HG02610 (cell line): ENCODE measurements at regions not wholly inside any gene's neighbourhood (a gene's known extent, or its start where the extent isn't known, plus 50 kb on each side); places are given as distances from the start of the nearest gene placed in this dataset.

Source experiments
- ATAC-seq: cut with Tn5 transposase; IDR thresholded peaks from one replicate; pipeline ENCODE4 v1.9.1; 2021; ENCODE audit warnings: mild to moderate bottlenecking, moderate library complexity; ENCODE audit not compliant: unreplicated experiment

DNA sequence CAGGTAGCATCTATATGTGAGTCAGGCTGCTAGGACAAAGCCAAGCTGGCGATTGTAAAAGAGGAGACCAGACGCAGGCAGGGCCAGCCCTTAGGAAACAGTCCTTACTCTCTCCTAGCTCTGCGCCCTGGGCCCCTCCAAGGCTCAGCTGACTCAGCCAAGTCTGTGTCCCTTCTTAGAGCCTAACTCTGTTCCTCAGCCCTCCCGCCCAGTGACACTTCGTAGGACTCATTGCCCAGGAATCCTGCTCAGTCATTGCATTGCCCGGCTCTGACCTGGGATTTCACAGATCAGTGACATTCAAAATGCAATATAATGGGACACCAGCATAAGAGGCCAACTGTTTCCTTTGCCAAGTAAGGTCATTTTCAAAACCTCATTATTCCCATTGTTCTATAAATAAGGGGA, 244.2 kb downstream of the TLE3 start:
- ATAC-seq: no peak

DNA sequence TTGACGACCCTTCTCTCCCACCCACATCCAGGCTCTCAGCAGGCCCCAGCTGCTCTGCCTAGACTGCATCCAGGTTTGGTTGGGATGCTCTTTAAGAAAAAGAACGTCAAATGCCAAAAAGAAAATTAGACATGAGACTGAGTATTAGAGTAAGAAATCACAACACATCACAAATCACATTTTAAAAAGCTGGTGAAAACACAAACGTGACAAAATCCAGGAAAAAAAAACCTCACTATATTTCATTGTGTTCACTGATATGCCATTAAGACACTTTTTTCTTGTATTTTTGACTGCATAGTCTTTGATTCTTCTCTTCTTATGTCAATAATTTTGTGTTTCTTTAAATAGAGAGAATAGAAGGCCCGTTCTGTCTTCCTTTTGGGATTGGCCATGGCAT, 243.7 kb downstream of the TLE3 start:
- no peak for ATAC-seq

DNA sequence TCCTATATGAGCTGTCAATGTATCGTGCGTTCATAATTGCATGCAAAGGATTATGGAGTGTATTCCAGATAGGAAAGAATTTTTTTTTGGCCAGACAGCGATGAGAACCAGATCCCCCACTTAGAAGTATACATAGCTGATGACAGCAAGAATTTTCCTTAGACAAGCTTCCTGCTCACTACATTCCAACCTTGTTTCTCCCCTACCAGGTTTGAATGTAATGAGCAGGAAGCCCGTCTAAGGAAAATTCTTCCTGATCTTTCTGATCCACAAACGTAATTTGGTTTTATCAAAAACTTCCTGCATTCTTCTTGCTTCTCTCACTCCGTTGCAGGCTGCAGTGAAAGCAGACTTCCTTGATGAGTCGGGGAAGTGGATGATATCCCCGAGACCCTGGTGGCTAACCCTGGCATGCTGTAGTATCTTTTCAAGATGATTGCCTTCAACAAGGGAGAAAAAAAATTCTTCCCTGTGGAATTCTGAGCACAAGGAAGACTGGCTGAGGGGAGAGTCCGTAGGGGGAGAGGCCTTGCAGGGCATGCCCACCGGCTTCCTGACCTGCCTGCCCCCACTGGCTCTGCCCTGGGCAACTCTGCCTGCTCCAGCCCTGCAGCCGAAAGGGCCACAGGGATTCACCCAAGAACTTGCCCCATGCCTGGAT, 243.1 kb downstream of the TLE3 start:
- no peak for ATAC-seq

DNA sequence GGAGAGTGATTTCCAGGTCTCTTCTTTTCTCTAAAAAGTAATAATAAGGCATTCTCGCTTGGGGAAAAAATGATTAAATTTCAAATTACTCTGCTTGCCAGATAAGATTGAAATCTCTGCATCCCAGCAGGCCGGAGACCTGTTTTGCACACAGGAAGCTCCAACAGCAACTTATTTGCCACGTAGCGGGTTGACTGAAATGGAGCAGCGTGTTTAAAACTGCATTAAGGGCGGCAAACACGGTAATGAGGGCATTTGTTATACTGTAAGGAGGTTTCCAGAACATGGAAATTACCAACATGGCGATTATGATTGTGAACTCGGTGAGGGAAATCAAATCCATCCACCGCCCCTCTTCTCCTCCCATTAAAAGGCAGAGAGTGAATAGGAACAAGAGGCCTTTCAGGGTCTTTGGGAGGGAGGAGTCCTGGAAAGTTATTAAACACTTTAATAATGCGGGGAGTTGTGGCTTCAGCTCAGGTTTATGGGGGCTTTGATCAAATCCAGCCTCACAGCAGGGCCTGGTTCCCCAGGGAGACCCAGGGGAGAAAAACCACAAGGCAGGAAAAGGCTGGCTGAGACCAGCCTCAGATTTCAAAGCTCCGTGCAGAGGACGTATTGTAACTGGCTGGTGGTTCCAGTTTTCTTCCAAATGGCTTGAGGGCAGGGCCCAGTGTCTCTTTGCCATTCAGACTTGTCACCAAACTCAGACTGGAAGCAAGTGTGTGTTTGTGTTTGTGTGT, 242.3 kb downstream of the TLE3 start:
- no peak for ATAC-seq

DNA sequence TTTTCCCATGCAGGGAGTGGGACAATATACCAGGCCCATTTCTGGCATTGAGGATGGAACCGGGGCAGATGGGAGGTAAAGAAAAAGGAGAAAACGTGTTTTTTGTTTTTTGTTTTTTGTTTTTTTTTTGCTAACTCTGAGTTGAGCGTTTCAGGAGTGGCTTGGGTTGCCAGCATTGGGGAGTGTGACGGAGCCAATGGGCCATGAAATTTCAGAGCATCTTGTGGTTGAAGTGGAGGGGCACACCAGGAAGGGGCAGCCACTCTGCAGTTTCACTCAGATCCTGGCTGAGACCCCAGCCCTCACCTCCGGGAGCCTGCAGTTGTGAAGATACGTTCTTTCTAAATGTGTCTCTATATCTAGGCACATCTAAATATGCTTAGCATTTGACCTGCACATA, 240.5 kb downstream of the TLE3 start:
- no peak for ATAC-seq

DNA sequence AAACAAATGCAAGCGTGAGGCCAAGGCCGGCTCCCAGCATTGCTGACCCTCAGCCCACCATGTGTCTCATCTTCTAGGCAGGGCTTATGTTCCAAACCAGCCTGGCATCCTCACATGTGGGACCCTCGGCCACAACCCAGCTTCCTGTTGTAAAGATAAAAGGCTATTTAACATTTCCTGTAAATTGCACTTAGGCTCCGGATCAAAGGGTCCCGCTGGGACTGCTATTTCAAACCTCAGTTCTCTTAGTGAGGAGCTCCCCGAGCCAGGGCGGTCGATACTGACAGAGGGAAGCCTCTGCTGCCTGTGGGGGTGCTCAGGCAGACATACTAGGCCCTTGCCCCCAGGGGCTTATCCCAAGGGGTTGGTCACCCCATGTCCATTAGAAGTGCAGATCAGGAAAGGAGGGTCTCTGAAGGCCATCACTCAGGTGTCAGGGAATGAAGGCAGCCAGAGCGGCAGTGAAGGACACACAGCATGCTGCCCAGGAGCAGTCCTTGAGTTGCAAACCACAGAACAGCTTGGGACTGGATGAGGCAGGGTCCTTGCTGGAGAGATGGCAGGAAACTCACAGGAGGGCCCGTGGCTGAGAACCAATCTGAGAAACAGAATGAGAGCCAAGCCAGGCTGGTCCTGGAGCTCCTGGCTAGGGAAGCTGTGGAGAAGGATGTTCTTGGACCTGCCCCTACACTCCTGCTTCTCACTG, 239.9 kb downstream of the TLE3 start:
- no peak for ATAC-seq

DNA sequence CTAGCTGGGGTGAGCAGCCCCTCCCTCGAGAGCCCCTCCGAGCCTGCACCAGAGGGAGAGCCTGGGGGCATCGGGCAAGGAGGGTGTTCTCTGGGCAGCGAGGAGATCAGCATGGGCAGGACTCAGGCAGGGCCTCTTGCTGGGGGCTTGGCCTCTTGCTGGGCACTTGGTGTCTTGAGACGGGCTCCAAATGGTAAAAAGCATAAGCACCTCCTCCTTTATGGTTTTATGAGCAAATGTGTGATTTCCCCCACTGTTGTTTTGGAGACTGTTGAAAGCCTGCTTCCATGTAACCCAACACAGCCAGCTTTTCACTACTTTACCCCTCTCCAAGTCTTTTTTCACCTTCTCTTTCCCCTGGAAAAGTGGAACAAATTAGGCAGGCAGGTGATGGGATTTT, 239.3 kb downstream of the TLE3 start:
- ATAC-seq: no peak

DNA sequence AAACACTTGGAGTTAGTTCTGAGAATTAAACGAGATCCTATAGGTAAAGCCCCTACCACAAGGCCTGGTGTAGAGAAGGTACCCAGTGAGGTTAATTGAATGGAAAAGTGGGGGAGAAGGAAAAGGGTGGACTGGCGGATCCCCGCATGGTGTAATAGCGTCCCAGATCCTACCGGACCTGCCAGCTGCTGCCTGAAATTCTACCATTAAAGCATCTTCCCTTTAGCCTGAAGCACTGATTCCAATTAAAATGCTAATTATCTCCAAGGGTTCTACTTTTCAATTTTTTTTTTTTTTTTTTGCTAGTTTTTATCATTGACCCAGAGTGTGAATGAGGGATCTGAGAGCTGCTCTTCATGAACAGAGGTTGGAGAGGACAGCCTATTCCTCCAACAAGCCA, 237.9 kb downstream of the TLE3 start:
- no peak for ATAC-seq

DNA sequence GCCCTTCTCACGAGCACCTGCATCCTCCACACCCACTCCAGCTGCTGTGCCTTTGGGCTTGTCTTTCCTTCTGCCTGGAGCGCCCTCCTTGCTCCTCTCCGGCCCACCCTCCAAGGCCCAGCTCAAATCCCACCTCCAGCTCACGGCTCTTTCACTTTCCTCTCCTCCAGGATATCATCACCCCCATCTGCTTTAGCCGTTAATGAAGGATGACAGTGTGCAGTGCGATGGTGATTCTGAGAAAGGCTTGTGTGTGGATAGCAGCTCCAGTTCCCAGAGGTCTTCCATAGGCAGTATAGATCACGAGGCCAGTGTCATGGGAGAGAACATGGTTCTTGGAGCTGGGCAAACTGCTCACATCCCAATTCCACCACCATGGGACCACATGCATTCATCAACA, 237.4 kb downstream of the TLE3 start:
- ATAC-seq: no peak

DNA sequence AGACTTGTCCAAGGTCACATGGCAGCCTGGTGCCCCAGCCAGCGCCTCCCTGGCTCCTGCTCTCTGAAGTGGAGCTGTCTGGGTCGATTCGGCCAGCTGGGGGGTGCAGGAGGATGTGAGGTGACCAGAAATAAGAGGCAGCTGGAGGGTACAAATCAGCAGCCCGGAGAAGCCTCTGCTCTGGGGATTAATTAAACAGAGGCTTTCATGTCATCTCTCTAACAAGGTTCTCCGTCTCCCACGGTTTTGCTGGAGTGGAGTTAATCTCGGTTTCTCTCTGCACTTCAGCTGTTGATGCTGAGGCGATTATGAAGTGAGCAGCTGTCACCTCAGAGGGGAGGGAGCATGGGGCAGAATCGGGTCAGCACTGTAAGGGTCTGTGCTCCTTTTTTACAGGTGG, 236.8 kb downstream of the TLE3 start:
- ATAC-seq: no peak

DNA sequence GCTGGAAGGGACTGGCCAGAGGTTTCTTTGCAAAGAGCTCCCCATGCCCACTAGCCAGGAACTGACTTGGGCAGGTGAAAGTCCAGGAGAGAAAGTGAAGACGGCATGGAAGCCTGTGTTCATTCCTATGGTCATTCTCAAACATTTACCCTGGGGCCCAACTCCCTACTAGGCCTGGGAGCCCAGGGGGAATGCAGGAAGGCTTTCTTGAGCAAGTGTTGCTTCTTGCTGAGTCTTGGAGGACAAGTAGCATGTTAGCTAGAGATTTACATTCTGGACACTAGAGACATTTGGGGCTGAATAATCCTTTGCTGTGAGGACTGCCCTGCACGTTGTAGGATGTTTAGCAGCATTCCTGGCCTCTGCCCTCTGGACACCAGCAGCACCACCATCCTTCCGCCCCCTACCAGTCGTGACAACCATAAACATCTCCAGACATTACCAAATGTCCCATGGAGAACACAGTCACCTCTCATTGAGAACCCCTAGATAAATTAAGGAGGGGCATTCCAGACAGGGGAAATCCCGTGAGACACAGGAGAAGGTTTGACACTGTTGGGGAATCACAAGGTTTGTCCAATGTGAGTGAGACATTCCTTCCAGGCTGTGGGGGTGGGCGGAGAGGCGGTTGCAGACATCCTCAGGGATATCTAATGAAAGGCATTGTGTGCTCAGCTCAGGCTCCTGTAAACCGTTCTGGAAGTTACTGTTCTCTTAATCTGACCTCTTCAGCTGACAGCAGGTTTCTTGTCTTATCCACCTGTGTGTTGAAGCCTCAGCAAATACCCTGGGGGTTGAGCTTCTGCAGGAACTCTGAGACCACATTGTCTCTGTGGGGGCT, 236.2 kb downstream of the TLE3 start:
- no peak for ATAC-seq

DNA sequence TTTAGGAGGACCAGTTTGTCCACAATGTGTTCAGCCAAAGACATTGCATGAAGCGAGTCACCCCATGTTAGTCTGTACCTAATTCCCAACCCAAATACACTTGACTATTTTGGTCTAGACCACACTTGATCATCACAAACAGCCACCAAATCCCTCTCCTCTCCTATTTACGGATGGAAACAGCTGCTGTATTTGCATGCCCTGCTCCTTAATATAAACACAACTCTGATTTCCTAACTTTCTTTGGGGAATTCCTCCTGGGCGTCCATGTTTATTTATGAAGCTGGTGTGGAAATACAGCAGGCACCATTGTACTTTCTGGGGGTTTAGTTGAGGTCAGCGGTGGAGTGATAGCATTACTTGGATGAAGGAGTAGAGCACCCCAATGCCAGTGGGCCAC, 235.2 kb downstream of the TLE3 start:
- no peak for ATAC-seq

DNA sequence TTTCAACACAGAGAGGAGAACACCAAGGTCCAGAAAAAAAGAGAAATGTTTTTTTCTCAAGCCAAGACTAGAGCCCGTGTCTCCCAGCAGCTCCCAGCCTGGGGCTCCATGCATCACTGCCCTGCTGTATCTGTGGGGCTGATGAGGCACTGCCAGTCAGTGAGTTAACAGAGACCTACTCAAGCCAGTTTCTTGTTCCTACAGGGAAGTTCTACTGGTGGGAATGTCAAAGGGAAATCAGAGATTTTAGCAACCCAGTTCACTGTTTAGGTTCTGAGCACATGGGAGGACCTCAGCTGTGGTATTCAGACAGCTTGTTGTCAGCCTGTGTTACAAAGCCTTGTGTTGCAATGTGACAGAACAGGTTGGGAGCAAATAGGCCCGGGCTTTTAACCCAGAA, 234.3 kb downstream of the TLE3 start:
- ATAC-seq: no peak

DNA sequence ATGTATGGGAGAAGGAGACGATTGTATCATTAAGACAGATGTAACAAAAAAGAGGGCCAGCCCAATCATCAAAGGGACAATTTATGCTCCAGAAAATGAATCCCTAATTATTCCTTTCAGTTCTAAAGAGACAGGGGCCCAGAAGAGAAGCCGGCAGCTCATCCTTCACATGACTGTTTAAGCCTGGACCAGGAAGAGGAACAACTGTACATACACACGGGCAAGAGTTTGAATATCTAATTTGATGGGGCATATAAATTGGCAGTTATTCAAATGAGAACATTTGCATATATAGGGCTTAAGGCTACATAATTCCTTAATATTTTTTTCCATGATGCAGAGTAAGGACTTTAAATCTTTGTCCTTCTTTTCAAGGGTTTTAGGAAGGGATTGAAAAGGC, 232.3 kb downstream of the TLE3 start:
- no peak for ATAC-seq

DNA sequence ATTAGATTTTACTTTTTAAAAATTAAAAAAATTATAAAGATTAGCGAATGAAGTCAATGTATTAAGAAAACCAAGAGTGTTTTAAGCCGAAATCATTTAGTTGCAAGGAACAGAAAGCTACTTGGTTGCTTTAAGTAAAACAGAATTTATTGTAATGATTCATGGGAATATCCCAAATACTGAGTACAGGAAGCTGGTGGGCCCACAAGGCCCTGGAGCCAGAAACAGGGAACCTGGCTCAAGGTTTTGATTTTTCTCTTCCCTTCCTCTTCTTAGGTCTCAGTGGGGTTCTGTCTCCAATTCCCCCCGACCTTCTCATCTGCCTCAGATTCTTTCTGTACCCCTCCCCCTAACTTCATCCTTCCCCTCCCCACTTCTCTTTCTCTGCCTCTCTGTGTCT, 229.0 kb downstream of the TLE3 start:
- ATAC-seq: no peak

DNA sequence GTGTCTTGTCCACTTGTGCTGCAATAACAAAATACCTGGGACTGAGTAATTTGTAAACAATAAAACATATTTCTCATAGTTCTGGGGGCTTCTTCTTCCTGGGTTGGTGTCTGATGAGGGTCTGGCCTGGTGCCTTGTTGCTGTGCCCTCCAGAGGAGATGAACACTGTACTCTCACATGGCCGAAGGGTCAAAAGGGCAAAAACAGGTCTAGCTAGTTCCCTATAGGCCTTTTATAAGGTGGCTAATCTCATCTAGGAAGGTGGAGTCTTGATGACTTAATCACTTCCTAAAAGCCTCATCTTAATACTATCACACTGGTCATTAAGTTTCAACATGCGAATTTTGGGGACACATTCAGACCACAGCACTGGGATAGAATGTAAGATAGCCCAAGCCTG, 228.4 kb downstream of the TLE3 start:
- ATAC-seq: no peak

DNA sequence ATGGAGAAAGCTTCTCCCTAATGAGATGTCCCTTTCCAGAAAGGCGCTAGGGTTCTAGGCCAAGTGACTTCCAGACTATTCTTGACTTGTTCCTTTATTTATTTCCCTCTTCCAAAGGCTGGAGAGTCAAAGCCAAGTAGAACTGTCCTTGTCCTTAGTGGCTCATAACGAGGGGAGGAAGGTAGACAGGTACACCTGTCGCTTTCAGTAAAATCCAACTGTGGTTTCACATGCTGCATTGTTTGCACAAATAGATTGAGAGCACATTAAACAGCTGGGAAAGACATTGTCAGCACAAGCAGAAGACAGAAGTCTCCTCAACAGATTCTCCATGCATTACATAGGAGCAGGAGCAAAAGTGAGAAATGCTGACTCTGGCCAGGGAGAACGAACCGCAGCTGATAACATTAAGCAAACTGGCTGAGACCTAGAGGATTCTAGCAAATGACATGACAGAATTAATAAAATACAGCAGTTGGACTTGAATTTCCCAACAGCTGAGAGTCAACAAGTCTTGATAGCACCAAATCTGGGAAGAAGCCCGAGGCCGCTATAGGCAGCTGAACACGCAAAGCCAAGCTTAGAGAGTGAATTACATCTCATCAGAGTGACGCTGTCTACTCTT, 227.7 kb downstream of the TLE3 start:
- no peak for ATAC-seq

DNA sequence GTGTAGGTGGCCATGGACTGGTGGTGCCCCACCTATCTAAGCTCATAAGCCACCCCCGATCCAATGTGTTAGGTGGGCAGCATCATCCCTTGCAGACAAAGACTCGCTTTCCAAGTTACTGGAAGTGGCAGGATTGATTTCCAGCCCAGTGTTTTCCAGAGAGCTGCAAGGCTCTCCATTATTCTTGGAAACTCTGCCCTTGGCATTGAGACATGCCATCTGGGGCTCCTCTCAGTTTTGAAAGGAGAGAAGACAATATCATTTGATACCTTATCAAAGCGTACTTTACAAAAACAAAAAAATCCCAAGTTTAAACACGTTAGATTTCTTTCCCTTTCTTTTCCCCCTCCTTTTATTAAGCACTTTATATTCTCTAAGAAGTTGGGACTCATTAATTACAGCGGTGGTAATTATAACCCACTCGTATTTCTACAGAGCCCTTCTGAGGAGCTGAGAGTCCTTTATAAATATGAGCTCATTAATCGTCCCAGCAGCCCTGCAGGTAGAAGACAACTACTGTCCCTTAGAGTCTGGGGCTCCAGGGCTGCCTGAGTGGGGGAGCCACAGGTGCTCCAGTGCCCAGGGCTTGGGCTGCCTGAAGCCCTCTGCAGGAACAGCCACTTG, 226.1 kb downstream of the TLE3 start:
- ATAC-seq: no peak

DNA sequence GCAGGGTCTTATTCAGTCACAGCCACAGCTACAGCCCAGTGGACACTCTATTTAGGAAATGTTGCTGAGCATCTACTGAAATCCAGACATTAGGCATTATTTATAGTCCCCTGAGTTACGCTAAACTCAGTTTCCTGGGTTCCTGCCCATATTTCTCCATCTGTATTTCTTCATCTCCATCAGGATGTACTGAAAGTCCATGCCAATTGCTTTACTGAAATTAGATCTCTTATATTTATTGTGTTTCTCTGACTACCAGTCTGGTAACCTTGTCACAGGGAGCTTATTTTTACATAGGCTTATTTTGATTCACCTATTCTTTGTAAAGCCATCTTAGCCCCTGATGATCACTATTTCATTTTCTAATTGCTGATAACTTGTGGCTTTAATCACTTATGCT, 223.9 kb downstream of the TLE3 start:
- no peak for ATAC-seq

DNA sequence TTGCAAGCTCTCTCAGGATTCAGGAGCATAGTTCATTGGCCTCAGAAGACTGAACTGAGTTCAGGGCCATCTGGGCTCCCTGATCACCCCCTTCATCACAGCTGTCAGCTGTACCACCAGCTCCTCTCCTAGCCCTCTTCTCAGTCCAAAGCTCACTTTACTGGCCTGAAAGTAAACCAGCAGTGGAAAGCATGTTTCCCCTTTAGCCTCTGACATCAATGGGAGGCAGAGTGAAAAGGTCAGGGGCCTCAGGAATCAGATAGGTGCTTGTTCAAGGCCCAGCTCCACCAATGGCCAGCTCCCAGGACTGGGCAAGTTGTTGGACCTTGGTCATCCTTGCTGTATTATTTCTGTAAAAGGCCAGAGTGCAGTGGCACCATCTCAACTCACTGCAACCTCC, 223.4 kb downstream of the TLE3 start:
- no peak for ATAC-seq
